ENCODE measurements at regions not wholly inside any gene's neighbourhood (a gene's known extent, or its start where the extent isn't known, plus 50 kb on each side); places are given as distances from the start of the nearest gene placed in this dataset.

GRCh38 chr6:23003671-23004467, 434.5 kb downstream of the HDGFL1 start:
- H3F3A ChIP-seq (ENCODE audit: control insufficient read depth, insufficient read depth) = no peaks in the 10 kb centered on the region
- H3K27ac ChIP-seq (ENCODE audit: low read depth, low read length) = no peak overlapping the region
- H3K4me2 ChIP-seq (ENCODE audit: low read length) = no peak overlapping the region
- H4K20me1 ChIP-seq (ENCODE audit: control insufficient read depth, insufficient read depth, low read depth, low read length) = no peaks in the 10 kb centered on the region
- H3K79me2 ChIP-seq (ENCODE audit: control insufficient read depth, low read length) = no peaks in the 10 kb centered on the region
- no peak overlapping the region for H3K4me3 ChIP-seq (ENCODE audit: low read length)
- H3K9me3 ChIP-seq (ENCODE audit: control insufficient read depth, insufficient read depth, low read length) = no peaks in the 10 kb centered on the region
- H3K4me1 ChIP-seq (ENCODE audit: control insufficient read depth, low read length) = no peaks in the 10 kb centered on the region
- H3K36me3 ChIP-seq (ENCODE audit: control insufficient read depth, low read length) = no peaks in the 10 kb centered on the region
- no peak for TF ChIP-seq CTCF (IDR thresholded peaks at IDR 0.05; ENCODE audit: low read depth, low read length, poor library complexity, severe bottlenecking)
- no peak for TF ChIP-seq EZH2phosphoT487 (IDR thresholded peaks at IDR 0.05; ENCODE audit: borderline replicate concordance, low read length)
- no peaks in the 10 kb centered on the region for H3K9me2 ChIP-seq (replicated peaks; ENCODE audit: control insufficient read depth, low read length)
- no peaks in the 10 kb centered on the region for H3K27me3 ChIP-seq (ENCODE audit: control insufficient read depth, low read length)

GRCh38 chr6:23006656-23007055, 437.3 kb downstream of the HDGFL1 start:
- H3K36me3 ChIP-seq (ENCODE audit: control insufficient read depth, low read length) = no peaks in the 10 kb centered on the region
- H3K79me2 ChIP-seq (ENCODE audit: control insufficient read depth, low read length) = no peaks in the 10 kb centered on the region
- no peaks in the 10 kb centered on the region for H3K9me2 ChIP-seq (replicated peaks; ENCODE audit: control insufficient read depth, low read length)
- no peak overlapping the region for H3K4me3 ChIP-seq (ENCODE audit: low read length)
- H3K4me2 ChIP-seq (ENCODE audit: low read length) = no peak overlapping the region
- H3F3A ChIP-seq (ENCODE audit: control insufficient read depth, insufficient read depth) = no peaks in the 10 kb centered on the region
- H4K20me1 ChIP-seq (ENCODE audit: control insufficient read depth, insufficient read depth, low read depth, low read length) = no peaks in the 10 kb centered on the region
- no peaks in the 10 kb centered on the region for H3K27me3 ChIP-seq (ENCODE audit: control insufficient read depth, low read length)
- H3K27ac ChIP-seq (ENCODE audit: low read depth, low read length) = no peak overlapping the region
- no peaks in the 10 kb centered on the region for H3K9me3 ChIP-seq (ENCODE audit: control insufficient read depth, insufficient read depth, low read length)
- no peaks in the 10 kb centered on the region for H3K4me1 ChIP-seq (ENCODE audit: control insufficient read depth, low read length)
- no peak for TF ChIP-seq EZH2phosphoT487 (IDR thresholded peaks at IDR 0.05; ENCODE audit: borderline replicate concordance, low read length)
- no peak for TF ChIP-seq CTCF (IDR thresholded peaks at IDR 0.05; ENCODE audit: low read depth, low read length, poor library complexity, severe bottlenecking)

GRCh38 chr6:23011615-23012014, 442.2 kb downstream of the HDGFL1 start:
- Histone ChIP-seq H3K9me2 (replicated peaks; ENCODE audit: control insufficient read depth, low read length) (no peaks in the 10 kb centered on the region), H3K79me2 (ENCODE audit: control insufficient read depth, low read length) (no peaks in the 10 kb centered on the region), H3K4me1 (ENCODE audit: control insufficient read depth, low read length) (no peaks in the 10 kb centered on the region), H3K4me3 (ENCODE audit: low read length) (no peak overlapping the region), H3K36me3 (ENCODE audit: control insufficient read depth, low read length) (no peaks in the 10 kb centered on the region), H3K27me3 (ENCODE audit: control insufficient read depth, low read length) (no peaks in the 10 kb centered on the region), H4K20me1 (ENCODE audit: control insufficient read depth, insufficient read depth, low read depth, low read length) (no peaks in the 10 kb centered on the region), H3K27ac (ENCODE audit: low read depth, low read length) (no peak overlapping the region), H3K4me2 (ENCODE audit: low read length) (no peak overlapping the region), H3K9me3 (ENCODE audit: control insufficient read depth, insufficient read depth, low read length) (no peaks in the 10 kb centered on the region), H3F3A (ENCODE audit: control insufficient read depth, insufficient read depth) (no peaks in the 10 kb centered on the region)
- TF ChIP-seq CTCF (IDR thresholded peaks at IDR 0.05; ENCODE audit: low read depth, low read length, poor library complexity, severe bottlenecking) (no peak), EZH2phosphoT487 (IDR thresholded peaks at IDR 0.05; ENCODE audit: borderline replicate concordance, low read length) (no peak)

Measured in DOHH2 (cell line).